Activated CD4-positive, CD25-positive, alpha-beta regulatory T cell treated with anti-CD3 and anti-CD28 coated beads, Interleukin-2, amount 50 U/mL, for 72 hours (primary cell): ENCODE measurements at regions not wholly inside any gene's neighbourhood (a gene's known extent, or its start where the extent isn't known, plus 50 kb on each side); places are given as distances from the start of the nearest gene placed in this dataset.

ENCODE experiments used
- DNase-seq: peaks from one replicate; pipeline ENCODE4 v3.0.0; 2021

- DNase-seq = no peak
Observed at GRCh38 chr3:31404871-31405270, 127.9 kb upstream of the STT3B start.

DNA sequence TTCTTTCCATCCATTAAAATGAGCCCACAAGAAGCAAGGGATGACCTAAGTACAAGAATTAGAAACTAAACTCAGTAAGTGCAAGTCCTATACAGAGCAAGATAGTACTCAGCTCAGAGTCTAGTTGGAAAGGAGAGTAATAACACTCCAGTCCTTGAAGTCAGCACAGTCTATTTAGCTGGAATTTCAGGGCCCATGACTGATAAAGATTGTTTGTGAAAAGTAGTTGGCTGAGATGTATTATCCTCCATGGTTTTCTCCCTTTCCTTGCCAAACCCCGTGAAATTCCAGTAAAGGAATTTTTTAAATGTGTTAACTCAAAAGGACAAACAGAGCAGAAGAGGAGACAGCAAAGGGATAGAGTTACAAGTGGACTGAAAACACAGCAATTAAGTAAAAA, 127.2 kb upstream of the STT3B start:
- no peak for DNase-seq

- DNase-seq = no peak
Observed at GRCh38 chr3:31406896-31407295, 125.8 kb upstream of the STT3B start.

- DNase-seq = no peak
Observed at GRCh38 chr3:31407665-31408064, 125.1 kb upstream of the STT3B start.

- no peak for DNase-seq
Observed at GRCh38 chr3:31408720-31409119, 124.0 kb upstream of the STT3B start.

DNA sequence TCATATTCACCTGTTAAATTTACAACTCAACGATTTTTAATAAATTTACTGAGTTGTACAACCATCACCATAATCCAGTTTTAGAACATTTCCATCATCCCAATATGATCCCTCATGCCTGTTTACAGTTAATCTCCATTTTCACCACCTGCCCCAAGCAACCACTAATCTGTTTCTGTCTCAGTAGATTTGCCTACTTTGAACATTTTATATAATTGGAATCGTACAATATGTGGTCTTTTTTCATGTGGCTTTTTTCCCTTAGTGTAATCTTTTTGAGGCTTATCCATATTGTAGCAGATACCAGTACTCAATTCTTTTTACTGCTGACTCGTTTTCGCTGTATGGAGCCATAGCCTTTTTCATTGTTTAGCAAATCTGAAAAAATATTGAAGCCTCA, 123.3 kb upstream of the STT3B start:
- DNase-seq = no peak

GRCh38 chr3:31409866-31410265, 122.9 kb upstream of the STT3B start:
- DNase-seq = no peak

GRCh38 chr3:31410411-31410810, 122.3 kb upstream of the STT3B start:
- DNase-seq = no peak

DNA sequence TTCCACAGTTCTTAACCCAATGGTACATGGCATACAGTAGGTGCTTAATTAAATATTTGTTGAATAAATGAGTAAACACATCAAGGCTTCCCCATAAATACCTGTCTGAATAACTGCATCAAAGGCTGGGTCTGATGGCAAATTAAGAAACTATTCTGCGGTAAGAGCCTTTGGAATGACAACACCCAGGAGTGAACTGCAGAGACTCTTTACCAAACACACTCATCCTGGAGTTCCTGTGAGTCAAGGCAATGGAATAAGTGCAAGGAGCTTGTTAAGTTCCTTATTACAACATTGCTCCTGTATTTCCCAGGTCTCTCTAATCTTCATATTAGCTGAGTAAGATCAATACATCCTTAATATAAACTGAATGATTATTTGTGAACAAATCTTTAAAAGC, 119.9 kb upstream of the STT3B start:
- DNase-seq = no peak

DNA sequence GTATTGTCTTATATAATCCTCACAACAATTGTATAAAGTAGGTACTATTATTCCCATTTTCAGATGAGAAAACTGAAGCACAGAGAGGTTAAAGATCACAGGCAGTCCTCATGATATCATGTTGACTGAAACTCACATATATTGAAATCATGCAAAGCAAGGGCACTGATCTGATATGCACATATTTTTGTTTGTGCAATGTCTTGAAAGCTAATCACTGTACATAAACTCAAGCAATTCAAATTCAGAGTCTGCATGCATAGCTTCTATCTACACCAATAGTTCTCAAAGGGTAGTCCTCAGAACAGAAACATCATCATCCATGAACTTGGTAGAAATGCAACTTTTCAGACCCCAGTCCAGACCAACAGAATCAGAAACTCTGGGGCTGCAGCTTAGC, 119.2 kb upstream of the STT3B start:
- DNase-seq = no peak

- no peak for DNase-seq
Observed at GRCh38 chr3:31416980-31417379, 115.7 kb upstream of the STT3B start.

DNA sequence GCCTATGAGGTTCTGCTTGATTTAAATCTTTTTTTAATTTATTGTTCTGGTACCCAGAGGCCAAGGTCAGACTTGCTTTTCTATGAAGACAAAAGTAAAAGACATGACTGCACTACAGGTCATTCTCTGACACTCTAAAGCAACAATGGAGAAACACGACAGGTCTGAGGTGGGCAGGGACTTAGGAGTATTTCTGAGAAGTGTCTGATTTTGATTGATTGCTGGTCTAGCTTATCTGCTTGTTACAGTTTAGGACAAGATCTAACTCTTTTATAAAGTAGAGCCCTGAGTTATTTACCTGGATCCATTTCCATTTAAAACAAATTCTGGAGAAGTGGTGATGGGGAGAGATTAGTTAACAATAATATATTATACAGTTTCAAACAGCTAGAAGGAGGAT, 115.2 kb upstream of the STT3B start:
- no peak for DNase-seq

DNA sequence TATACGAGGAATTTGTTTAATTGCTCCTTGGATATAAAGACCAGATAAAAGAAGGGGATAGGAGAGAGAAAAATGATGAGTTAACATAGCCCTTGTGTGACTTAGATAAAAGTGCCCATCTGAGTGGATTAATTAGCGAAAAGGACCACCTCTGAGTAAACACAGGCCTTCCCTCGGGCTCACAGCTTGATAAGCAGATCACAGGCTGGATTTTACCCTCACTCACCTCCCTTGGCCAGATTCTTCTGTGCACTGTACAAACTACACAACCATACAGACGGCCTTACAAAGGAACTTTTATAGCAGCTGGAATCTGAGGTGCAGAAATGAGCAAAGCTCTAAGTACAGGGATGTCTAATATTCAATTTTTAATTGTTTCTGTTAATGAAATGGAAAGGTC, 112.4 kb upstream of the STT3B start:
- DNase-seq = no peak

DNA sequence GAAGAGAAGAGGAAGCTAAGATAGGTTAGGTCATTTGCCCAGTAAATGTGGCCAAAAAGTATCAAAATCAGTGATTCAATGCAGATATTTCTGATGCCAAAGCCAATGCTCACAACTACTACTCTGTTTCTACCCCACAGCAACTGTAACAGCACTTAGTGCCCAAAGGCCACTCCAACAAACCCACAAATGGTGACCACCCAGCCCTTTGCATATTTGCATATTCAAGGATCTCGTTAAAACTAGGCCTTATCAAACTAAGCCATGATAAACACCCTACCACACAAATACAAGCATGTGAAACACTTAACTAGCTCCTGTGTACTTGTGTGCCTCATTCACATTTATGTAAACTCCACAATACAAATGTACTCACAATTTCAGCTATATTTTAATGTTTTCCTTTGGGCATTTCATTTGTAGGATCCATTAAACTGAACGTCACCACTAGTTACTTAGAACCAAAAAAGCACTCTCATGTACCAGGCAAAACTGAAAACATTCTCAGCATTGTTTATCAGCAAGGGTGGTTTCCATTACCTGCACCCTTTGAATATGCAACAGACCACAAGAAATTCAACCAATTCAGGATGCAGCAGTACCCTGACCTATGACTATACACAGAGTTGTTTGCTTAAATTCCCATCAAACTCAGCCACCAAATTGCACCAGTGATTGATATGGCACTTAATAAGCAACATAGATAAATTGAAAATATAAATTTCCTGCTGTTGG, 111.2 kb upstream of the STT3B start:
- DNase-seq = no peak

GRCh38 chr3:31422237-31422636, 110.5 kb upstream of the STT3B start:
- DNase-seq = no peak

DNA sequence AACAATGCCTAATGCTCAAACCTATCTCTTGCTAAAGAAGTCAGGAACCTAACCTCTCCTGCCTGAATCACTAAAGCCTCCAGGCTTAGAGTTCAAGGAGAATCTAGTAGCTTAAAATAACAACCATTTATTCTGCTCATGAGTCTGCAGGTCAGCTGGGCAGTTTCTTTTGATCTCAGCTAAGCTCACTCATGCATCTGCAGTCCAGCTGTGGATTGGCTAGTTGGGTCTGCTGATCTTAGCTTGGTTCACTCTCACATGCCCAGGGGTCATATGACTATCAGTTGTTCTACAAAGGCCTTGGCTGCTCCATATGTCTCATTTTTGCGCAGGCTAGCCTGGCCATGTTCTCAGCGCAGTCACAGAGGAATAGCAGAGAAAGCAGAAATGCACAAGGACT, 109.2 kb upstream of the STT3B start:
- no peak for DNase-seq

DNA sequence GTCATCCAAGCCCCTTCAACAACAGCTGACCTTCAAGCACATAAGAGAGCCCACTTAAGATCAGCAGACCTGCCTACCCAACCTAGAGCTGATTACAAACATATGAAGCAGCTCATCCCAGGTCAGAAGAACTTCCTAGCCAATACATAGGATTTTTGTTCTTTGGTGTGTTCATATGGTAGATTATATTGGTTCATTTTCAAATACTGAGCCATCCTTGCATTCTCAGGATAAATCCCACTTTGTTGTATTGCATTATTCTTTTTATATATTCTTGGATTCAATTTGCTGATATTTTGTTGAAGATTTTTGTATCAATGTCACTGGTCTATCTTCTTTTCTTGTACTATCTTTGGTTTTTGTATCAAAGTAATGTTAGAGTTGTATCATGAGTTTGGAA, 107.3 kb upstream of the STT3B start:
- DNase-seq = no peak

- no peak for DNase-seq
Observed at GRCh38 chr3:31427623-31428022, 105.1 kb upstream of the STT3B start.

DNA sequence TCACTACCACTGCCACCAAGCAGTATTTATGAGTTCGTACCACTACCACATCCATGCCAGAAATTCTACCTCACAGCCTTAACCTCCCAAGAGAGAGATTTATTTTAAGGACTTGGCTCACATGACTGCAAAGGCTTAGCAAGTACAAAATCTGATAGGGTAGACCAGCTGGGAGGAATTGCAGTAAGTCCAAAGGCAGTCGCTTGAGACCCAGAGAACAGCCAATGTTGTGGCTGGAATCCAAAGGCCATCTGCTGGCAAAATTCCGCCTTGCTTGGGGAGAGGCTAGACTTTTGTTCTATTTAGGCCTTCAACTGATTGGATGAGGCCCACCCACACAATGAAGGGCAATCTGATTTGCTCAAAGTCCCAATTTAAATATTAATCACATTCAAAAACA, 101.4 kb upstream of the STT3B start:
- no peak for DNase-seq

DNA sequence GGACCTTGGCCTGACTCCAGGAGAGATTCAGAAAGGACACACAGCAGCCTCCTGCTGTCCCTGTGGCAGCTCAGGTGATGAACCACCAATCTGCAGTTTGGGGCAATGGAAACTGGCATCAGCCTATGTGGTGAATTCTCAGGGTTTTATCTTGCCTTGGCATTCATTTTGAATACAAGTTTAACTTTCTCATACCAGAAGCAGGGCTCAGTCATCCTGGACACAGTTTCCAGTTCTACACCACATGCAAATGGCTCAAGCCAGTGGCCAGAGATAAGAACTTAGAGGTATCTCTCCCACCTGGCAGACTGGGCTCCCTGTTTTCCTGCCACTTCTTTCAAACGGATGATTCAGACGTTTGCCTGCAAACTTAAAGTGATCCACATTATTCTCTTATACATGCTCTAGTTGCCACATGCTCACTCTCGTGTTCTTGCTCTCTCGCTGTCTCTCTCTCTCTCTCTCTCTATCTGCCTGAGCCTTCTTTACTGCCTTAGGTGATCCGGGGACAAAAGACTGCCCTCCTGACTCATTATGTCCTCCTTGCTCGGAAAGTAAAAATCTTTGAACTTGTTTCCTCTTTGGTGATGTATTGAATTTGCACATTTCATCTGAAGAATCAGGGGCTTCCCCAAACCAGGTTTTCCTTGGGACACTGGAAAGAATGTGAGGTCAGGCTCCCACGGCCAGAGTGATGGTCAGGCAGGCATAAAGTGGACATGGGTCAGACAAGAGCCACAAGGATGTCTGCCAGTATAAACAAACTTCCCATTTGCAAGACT, 99.6 kb upstream of the STT3B start:
- DNase-seq = no peak

DNA sequence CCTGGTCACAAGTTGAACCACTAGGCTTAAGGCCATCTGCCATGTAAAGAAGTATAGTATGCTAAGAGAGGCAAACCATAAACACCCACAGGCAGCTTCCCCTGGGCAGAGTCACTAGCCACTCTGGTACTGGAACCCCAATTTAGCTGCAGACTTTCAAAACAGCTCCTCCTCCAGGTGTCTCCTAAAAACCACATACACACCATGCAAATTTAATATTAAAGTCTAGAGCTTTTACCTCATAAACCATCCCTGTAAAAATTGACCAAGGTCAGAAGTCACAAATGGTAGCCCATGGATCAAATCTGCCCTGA, 99.1 kb upstream of the STT3B start:
- no peak for DNase-seq

DNA sequence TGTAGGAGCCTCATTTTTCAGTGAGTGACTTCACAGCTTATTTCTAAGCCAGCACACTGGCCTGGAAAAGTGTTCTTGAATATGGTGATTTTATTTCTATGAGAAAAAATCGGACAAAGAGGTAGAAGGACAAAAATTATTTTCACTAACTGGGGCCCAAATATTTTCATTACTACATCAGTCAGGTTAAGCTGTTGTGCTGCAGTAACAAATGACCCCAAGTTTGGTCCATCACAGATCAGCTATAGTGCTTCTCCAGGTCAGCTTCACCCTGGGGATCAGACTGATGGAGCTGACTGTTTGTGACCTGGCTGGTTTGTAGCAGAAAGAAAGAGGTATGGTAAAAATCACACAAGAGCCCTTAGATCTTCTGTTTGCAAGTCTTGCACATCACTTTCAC, 97.9 kb upstream of the STT3B start:
- no peak for DNase-seq

DNA sequence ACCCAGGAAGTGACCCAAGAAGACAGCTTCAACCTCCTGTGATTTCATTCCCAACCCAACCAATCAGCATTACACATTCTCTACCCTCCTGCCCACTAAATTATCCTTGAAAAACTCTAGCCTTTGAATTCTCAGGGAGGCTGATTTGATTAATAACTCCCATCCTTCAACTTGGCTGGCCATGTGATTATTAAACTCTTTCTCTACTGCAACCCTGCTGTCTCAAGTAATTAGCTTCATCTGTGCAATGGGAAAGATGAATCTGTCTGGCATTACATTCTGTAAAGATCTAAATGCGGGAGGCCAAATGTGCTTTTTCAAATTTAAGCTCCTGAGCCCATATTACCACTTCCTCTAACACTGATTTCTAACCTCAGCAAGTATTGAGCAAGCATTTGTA, 95.9 kb upstream of the STT3B start:
- DNase-seq = no peak

DNA sequence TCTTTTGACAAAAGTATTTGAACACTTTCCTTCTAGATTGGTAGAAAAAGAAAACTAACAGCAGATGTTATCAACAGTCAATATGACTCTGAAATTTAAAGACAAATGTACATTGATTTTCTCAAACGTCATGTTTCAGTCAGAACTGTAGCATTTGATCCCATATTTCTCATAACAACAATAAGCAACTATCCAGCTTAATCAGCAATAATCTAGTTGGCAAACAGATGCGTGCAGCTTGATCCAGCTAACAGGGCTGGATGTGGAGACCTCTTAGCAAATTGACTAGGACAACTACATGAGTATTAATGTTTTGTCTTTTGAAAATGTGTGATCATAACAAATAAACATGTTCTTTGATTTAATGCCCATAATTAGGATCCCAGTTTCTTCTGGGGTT, 94.0 kb upstream of the STT3B start:
- DNase-seq = no peak
